ENCODE measurements at regions not wholly inside any gene's neighbourhood (a gene's known extent, or its start where the extent isn't known, plus 50 kb on each side); places are given as distances from the start of the nearest gene placed in this dataset.

- no peak overlapping the region for H3K9ac ChIP-seq (ENCODE audit: low read length)
- no peaks in the 10 kb centered on the region for H3K9me3 ChIP-seq (ENCODE audit: control insufficient read depth, low read length)
- H3K27me3 ChIP-seq (replicated peaks; ENCODE audit: control insufficient read depth, insufficient read depth, low read length), result no peaks in the 10 kb centered on the region
- H3K4me1 ChIP-seq (ENCODE audit: control insufficient read depth, insufficient read depth, low read length), result no peaks in the 10 kb centered on the region
- DNase-seq (ENCODE audit: low read depth), result no peak
- H3K4me3 ChIP-seq (ENCODE audit: low read length), result no peak overlapping the region
- H3K36me3 ChIP-seq (ENCODE audit: control insufficient read depth, insufficient read depth, low read length, severe bottlenecking), result no peaks in the 10 kb centered on the region
Observed at GRCh38 chr2:78861546-78861945, 164.0 kb upstream of the REG3G start.

GRCh38 chr2:78864205-78864604, 161.3 kb upstream of the REG3G start:
- Histone ChIP-seq H3K4me3 (ENCODE audit: low read length) (no peak overlapping the region), H3K4me1 (ENCODE audit: control insufficient read depth, insufficient read depth, low read length) (no peaks in the 10 kb centered on the region), H3K27me3 (replicated peaks; ENCODE audit: control insufficient read depth, insufficient read depth, low read length) (no peaks in the 10 kb centered on the region), H3K9ac (ENCODE audit: low read length) (no peak overlapping the region), H3K36me3 (ENCODE audit: control insufficient read depth, insufficient read depth, low read length, severe bottlenecking) (no peaks in the 10 kb centered on the region), H3K9me3 (ENCODE audit: control insufficient read depth, low read length) (no peaks in the 10 kb centered on the region)
- no peak for DNase-seq (ENCODE audit: low read depth)

GRCh38 chr2:78865667-78866066, 159.8 kb upstream of the REG3G start:
- no peaks in the 10 kb centered on the region for H3K4me1 ChIP-seq (ENCODE audit: control insufficient read depth, insufficient read depth, low read length)

GRCh38 chr2:78870343-78870967, 155.0 kb upstream of the REG3G start:
- Histone ChIP-seq H3K4me3 (ENCODE audit: low read length) (no peak overlapping the region), H3K9me3 (ENCODE audit: control insufficient read depth, low read length) (no peaks in the 10 kb centered on the region), H3K27me3 (replicated peaks; ENCODE audit: control insufficient read depth, insufficient read depth, low read length) (no peaks in the 10 kb centered on the region), H3K9ac (ENCODE audit: low read length) (no peak overlapping the region), H3K36me3 (ENCODE audit: control insufficient read depth, insufficient read depth, low read length, severe bottlenecking) (no peaks in the 10 kb centered on the region), H3K4me1 (ENCODE audit: control insufficient read depth, insufficient read depth, low read length) (no peaks in the 10 kb centered on the region)
- no peak for DNase-seq (ENCODE audit: low read depth)

More at GRCh38 chr2:78865667-78866066, 159.8 kb upstream of the REG3G start:
- Histone ChIP-seq H3K9me3 (ENCODE audit: control insufficient read depth, low read length) (no peaks in the 10 kb centered on the region), H3K4me3 (ENCODE audit: low read length) (no peak overlapping the region), H3K9ac (ENCODE audit: low read length) (no peak overlapping the region), H3K27me3 (replicated peaks; ENCODE audit: control insufficient read depth, insufficient read depth, low read length) (no peaks in the 10 kb centered on the region), H3K36me3 (ENCODE audit: control insufficient read depth, insufficient read depth, low read length, severe bottlenecking) (no peaks in the 10 kb centered on the region)
- no peak for DNase-seq (ENCODE audit: low read depth)

- H3K4me1 ChIP-seq (ENCODE audit: control insufficient read depth, insufficient read depth, low read length), result no peaks in the 10 kb centered on the region
- no peak for DNase-seq (ENCODE audit: low read depth)
- no peaks in the 10 kb centered on the region for H3K36me3 ChIP-seq (ENCODE audit: control insufficient read depth, insufficient read depth, low read length, severe bottlenecking)
- no peaks in the 10 kb centered on the region for H3K9me3 ChIP-seq (ENCODE audit: control insufficient read depth, low read length)
- no peak overlapping the region for H3K9ac ChIP-seq (ENCODE audit: low read length)
- no peak overlapping the region for H3K4me3 ChIP-seq (ENCODE audit: low read length)
- H3K27me3 ChIP-seq (replicated peaks; ENCODE audit: control insufficient read depth, insufficient read depth, low read length), result no peaks in the 10 kb centered on the region
Observed at GRCh38 chr2:78873526-78873925, 152.0 kb upstream of the REG3G start.

GRCh38 chr2:78876316-78876688, 149.2 kb upstream of the REG3G start:
- Histone ChIP-seq H3K9me3 (ENCODE audit: control insufficient read depth, low read length) (no peaks in the 10 kb centered on the region), H3K27me3 (replicated peaks; ENCODE audit: control insufficient read depth, insufficient read depth, low read length) (no peaks in the 10 kb centered on the region), H3K9ac (ENCODE audit: low read length) (no peak overlapping the region), H3K4me1 (ENCODE audit: control insufficient read depth, insufficient read depth, low read length) (no peaks in the 10 kb centered on the region), H3K36me3 (ENCODE audit: control insufficient read depth, insufficient read depth, low read length, severe bottlenecking) (no peaks in the 10 kb centered on the region), H3K4me3 (ENCODE audit: low read length) (no peak overlapping the region)
- no peak for DNase-seq (ENCODE audit: low read depth)

- Histone ChIP-seq H3K36me3 (ENCODE audit: control insufficient read depth, insufficient read depth, low read length, severe bottlenecking) (no peaks in the 10 kb centered on the region), H3K4me3 (ENCODE audit: low read length) (no peak overlapping the region), H3K27me3 (replicated peaks; ENCODE audit: control insufficient read depth, insufficient read depth, low read length) (no peaks in the 10 kb centered on the region), H3K9ac (ENCODE audit: low read length) (no peak overlapping the region), H3K9me3 (ENCODE audit: control insufficient read depth, low read length) (no peaks in the 10 kb centered on the region), H3K4me1 (ENCODE audit: control insufficient read depth, insufficient read depth, low read length) (no peaks in the 10 kb centered on the region)
- no peak for DNase-seq (ENCODE audit: low read depth)
Observed at GRCh38 chr2:78887446-78887845, 138.1 kb upstream of the REG3G start.

GRCh38 chr2:78890935-78891334, 134.6 kb upstream of the REG3G start:
- no peak for DNase-seq (ENCODE audit: low read depth)
- Histone ChIP-seq H3K4me1 (ENCODE audit: control insufficient read depth, insufficient read depth, low read length) (no peaks in the 10 kb centered on the region), H3K4me3 (ENCODE audit: low read length) (no peak overlapping the region), H3K9me3 (ENCODE audit: control insufficient read depth, low read length) (no peaks in the 10 kb centered on the region), H3K36me3 (ENCODE audit: control insufficient read depth, insufficient read depth, low read length, severe bottlenecking) (no peaks in the 10 kb centered on the region), H3K27me3 (replicated peaks; ENCODE audit: control insufficient read depth, insufficient read depth, low read length) (no peaks in the 10 kb centered on the region), H3K9ac (ENCODE audit: low read length) (no peak overlapping the region)

- Histone ChIP-seq H3K36me3 (ENCODE audit: control insufficient read depth, insufficient read depth, low read length, severe bottlenecking) (no peaks in the 10 kb centered on the region), H3K9ac (ENCODE audit: low read length) (no peak overlapping the region), H3K4me1 (ENCODE audit: control insufficient read depth, insufficient read depth, low read length) (no peaks in the 10 kb centered on the region), H3K27me3 (replicated peaks; ENCODE audit: control insufficient read depth, insufficient read depth, low read length) (no peaks in the 10 kb centered on the region), H3K4me3 (ENCODE audit: low read length) (no peak overlapping the region), H3K9me3 (ENCODE audit: control insufficient read depth, low read length) (no peaks in the 10 kb centered on the region)
- DNase-seq (ENCODE audit: low read depth), result no peak
Observed at GRCh38 chr2:78892295-78892694, 133.2 kb upstream of the REG3G start.

GRCh38 chr2:78895022-78895421, 130.5 kb upstream of the REG3G start:
- Histone ChIP-seq H3K36me3 (ENCODE audit: control insufficient read depth, insufficient read depth, low read length, severe bottlenecking) (no peaks in the 10 kb centered on the region), H3K9ac (ENCODE audit: low read length) (no peak overlapping the region), H3K27me3 (replicated peaks; ENCODE audit: control insufficient read depth, insufficient read depth, low read length) (no peaks in the 10 kb centered on the region), H3K4me1 (ENCODE audit: control insufficient read depth, insufficient read depth, low read length) (no peaks in the 10 kb centered on the region), H3K9me3 (ENCODE audit: control insufficient read depth, low read length) (no peaks in the 10 kb centered on the region), H3K4me3 (ENCODE audit: low read length) (no peak overlapping the region)
- no peak for DNase-seq (ENCODE audit: low read depth)

GRCh38 chr2:78896536-78896935, 129.0 kb upstream of the REG3G start:
- no peak overlapping the region for H3K9ac ChIP-seq (ENCODE audit: low read length)

GRCh38 chr2:78907089-78907488, 118.4 kb upstream of the REG3G start:
- no peaks in the 10 kb centered on the region for H3K9me3 ChIP-seq (ENCODE audit: control insufficient read depth, low read length)
- no peaks in the 10 kb centered on the region for H3K4me1 ChIP-seq (ENCODE audit: control insufficient read depth, insufficient read depth, low read length)
- H3K9ac ChIP-seq (ENCODE audit: low read length), result no peak overlapping the region
- DNase-seq (ENCODE audit: low read depth), result no peak
- no peaks in the 10 kb centered on the region for H3K27me3 ChIP-seq (replicated peaks; ENCODE audit: control insufficient read depth, insufficient read depth, low read length)
- no peaks in the 10 kb centered on the region for H3K36me3 ChIP-seq (ENCODE audit: control insufficient read depth, insufficient read depth, low read length, severe bottlenecking)
- no peak overlapping the region for H3K4me3 ChIP-seq (ENCODE audit: low read length)

More at GRCh38 chr2:78896536-78896935, 129.0 kb upstream of the REG3G start:
- DNase-seq (ENCODE audit: low read depth), result no peak
- no peaks in the 10 kb centered on the region for H3K27me3 ChIP-seq (replicated peaks; ENCODE audit: control insufficient read depth, insufficient read depth, low read length)
- no peaks in the 10 kb centered on the region for H3K36me3 ChIP-seq (ENCODE audit: control insufficient read depth, insufficient read depth, low read length, severe bottlenecking)
- H3K9me3 ChIP-seq (ENCODE audit: control insufficient read depth, low read length), result no peaks in the 10 kb centered on the region
- H3K4me3 ChIP-seq (ENCODE audit: low read length), result no peak overlapping the region
- no peaks in the 10 kb centered on the region for H3K4me1 ChIP-seq (ENCODE audit: control insufficient read depth, insufficient read depth, low read length)
